PFSK-1 (cell line): ENCODE measurements at regions not wholly inside any gene's neighbourhood (a gene's known extent, or its start where the extent isn't known, plus 50 kb on each side); places are given as distances from the start of the nearest gene placed in this dataset.

Experiments
- FOXP2 ChIP-seq: optimal IDR thresholded peaks from 2 replicates; pipeline ENCODE3; 2011; ENCODE audit warnings: borderline replicate concordance, control low read depth, inconsistent platforms; ENCODE audit not compliant: insufficient read depth; ENCODE audit errors: extremely low read length, extremely low read depth
- POLR2AphosphoS5 ChIP-seq: IDR thresholded peaks from 2 replicates; pipeline ENCODE4 v1.6.1; 2012; ENCODE audit warnings: low read depth, mild to moderate bottlenecking, control low read depth, low read length, moderate library complexity
- SIN3A ChIP-seq: IDR thresholded peaks from 2 replicates; pipeline ENCODE4 v1.6.1; 2012; ENCODE audit warnings: mild to moderate bottlenecking, low read length, moderate library complexity, borderline replicate concordance; ENCODE audit not compliant: insufficient read depth
- TAF1 ChIP-seq: IDR thresholded peaks from 2 replicates; pipeline ENCODE4 v1.6.1; 2012; ENCODE audit warnings: low read length, control low read depth, borderline replicate concordance; ENCODE audit not compliant: insufficient read depth
- TF ChIP-seq, protein P1 (sequence below), 2 experiments: IDR thresholded peaks; 2 replicates each; pipeline versions ENCODE4 v1.6.1 to v1.8.0; 2011 to 2012; ENCODE audit warnings: low read depth in 2 of 2, low read length in 2 of 2, control low read depth in 1 of 2, inconsistent platforms in 1 of 2, mild to moderate bottlenecking in 1 of 2, moderate library complexity in 1 of 2; ENCODE audit not compliant: insufficient read depth in 1 of 2

- no peak for TF ChIP-seq FOXP2
- TF ChIP-seq, protein P1, sequence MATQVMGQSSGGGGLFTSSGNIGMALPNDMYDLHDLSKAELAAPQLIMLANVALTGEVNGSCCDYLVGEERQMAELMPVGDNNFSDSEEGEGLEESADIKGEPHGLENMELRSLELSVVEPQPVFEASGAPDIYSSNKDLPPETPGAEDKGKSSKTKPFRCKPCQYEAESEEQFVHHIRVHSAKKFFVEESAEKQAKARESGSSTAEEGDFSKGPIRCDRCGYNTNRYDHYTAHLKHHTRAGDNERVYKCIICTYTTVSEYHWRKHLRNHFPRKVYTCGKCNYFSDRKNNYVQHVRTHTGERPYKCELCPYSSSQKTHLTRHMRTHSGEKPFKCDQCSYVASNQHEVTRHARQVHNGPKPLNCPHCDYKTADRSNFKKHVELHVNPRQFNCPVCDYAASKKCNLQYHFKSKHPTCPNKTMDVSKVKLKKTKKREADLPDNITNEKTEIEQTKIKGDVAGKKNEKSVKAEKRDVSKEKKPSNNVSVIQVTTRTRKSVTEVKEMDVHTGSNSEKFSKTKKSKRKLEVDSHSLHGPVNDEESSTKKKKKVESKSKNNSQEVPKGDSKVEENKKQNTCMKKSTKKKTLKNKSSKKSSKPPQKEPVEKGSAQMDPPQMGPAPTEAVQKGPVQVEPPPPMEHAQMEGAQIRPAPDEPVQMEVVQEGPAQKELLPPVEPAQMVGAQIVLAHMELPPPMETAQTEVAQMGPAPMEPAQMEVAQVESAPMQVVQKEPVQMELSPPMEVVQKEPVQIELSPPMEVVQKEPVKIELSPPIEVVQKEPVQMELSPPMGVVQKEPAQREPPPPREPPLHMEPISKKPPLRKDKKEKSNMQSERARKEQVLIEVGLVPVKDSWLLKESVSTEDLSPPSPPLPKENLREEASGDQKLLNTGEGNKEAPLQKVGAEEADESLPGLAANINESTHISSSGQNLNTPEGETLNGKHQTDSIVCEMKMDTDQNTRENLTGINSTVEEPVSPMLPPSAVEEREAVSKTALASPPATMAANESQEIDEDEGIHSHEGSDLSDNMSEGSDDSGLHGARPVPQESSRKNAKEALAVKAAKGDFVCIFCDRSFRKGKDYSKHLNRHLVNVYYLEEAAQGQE (IDR thresholded peaks at IDR 0.05; ENCODE audit: insufficient read depth in 1 of 2, low read depth in 2 of 2, low read length in 2 of 2), result no peak
- no peak for TF ChIP-seq TAF1
- TF ChIP-seq POLR2AphosphoS5, result no peak
- TF ChIP-seq SIN3A, result no peak
Measured at GRCh38 chr3:147672436-147672835, 263.3 kb downstream of the ZIC1 start.

GRCh38 chr3:147675761-147676160, 266.6 kb downstream of the ZIC1 start:
- TF ChIP-seq, protein P1 (IDR thresholded peaks at IDR 0.05; ENCODE audit: insufficient read depth in 1 of 2, low read depth in 2 of 2, low read length in 2 of 2), result no peak
- TF ChIP-seq SIN3A (no peak), POLR2AphosphoS5 (no peak), FOXP2 (no peak), TAF1 (no peak)

GRCh38 chr3:147680837-147681483, 271.8 kb downstream of the ZIC1 start:
- TF ChIP-seq, protein P1 (IDR thresholded peaks at IDR 0.05; ENCODE audit: insufficient read depth in 1 of 2, low read depth in 2 of 2, low read length in 2 of 2), result no peak
- TF ChIP-seq SIN3A (no peak), FOXP2 (no peak)

GRCh38 chr3:147688868-147689267, 279.7 kb downstream of the ZIC1 start:
- no peak for TF ChIP-seq SIN3A
- no peak for TF ChIP-seq POLR2AphosphoS5
- no peak for TF ChIP-seq FOXP2
- TF ChIP-seq, protein P1 (IDR thresholded peaks at IDR 0.05; ENCODE audit: insufficient read depth in 1 of 2, low read depth in 2 of 2, low read length in 2 of 2), result no peak
- TF ChIP-seq TAF1, result no peak
